Hepatic stellate cell (primary cell): ENCODE measurements at regions not wholly inside any gene's neighbourhood (a gene's known extent, or its start where the extent isn't known, plus 50 kb on each side); places are given as distances from the start of the nearest gene placed in this dataset.

ENCODE experiments used
- DNase-seq: peaks from one replicate; pipeline ENCODE4 v3.0.0; 2011; ENCODE audit warnings: low spot score

DNA sequence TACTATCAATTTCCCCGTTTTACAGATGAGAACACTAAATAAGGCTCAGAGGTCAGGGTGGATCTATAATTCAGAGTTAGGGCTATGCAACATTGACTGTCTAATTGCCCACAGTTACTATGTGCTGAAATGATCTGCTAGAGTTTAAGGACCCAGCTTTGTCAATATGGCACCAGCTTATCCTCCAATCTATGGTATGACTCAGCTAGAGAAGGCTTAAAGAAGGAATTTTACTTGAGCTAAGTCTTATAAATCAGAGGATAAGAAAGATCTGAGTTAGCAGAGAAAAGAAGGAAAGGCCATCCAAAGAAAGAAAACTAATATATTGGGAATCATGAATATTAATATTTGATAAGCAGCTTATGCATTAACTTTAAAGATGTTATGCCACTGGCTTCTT is 78.1 kb downstream of the ASB9 start:
- DNase-seq: no peak

GRCh38 chrX:15188039-15188438 is 81.8 kb downstream of the ASB9 start:
- no peak for DNase-seq

GRCh38 chrX:15177316-15177715 is 92.6 kb downstream of the ASB9 start:
- DNase-seq: no peak

DNA sequence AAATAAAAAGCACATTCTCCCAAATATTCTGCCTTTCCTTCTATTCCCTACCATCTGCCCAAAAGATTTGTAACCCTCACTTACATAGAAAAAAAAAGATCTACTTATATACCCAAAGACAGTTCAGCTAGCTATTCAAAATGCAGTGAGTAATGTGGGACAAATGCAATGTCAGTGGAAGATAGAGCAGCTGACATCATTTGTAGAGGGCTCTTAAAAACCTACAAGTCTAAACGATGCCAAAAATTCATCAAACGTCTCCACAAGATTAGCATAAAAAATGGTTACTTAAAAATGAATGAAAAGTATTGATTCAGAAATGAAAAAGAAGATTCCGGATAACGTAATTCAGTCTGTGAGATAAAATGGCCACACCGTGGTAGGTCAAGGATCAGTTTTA is 96.5 kb downstream of the ASB9 start:
- no peak for DNase-seq

- DNase-seq: no peak
These were observed 99.0 kb downstream of the ASB9 start for GRCh38 chrX:15170927-15171326.

- no peak for DNase-seq
These were observed 102.1 kb downstream of the ASB9 start for GRCh38 chrX:15167826-15168225.

DNA sequence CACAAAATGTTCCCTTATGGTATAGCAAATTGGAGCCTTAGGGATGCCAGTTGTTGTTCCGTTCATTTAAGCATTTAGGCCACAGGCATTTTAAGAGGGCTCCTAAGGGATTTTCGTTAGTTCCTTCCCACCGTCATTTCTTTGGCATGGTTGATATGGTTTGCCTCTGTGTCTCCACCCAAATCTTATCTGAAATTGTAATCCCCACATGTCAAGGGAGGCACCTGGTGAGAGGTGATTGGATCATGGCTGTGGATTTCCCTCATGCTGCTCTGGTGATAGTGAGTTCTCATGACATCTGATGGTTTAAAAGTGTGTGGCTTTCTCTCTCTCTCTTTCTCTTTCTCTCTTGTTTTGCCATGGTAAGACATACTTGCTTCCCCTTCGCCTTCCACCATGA is 104.1 kb downstream of the ASB9 start:
- no peak for DNase-seq

GRCh38 chrX:15163131-15163530 is 106.8 kb downstream of the ASB9 start:
- DNase-seq: no peak

GRCh38 chrX:15160558-15161095 is 109.3 kb downstream of the ASB9 start:
- DNase-seq: no peak

GRCh38 chrX:15158736-15159406 is 111.0 kb downstream of the ASB9 start:
- no peak for DNase-seq

- DNase-seq: no peak
These were observed 111.5 kb downstream of the ASB9 start for GRCh38 chrX:15158350-15158735.

DNA sequence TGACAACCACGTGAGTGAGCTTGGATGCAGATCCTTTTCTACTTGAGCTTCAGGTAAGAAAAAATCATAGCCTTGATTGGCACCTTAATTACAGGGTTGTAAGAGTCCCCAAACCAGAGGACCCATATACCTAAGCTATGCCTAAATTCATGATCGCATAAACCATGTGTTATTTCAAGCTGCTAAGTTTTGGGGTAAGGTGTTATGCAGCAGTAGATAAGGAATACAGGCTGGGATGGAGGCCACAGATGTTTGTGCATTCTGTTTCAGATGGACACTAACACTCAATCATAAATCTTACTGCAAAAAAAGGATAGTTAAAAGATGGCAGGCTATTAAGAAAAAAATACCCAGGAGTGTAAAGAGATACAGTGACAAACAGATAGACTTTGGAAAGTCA is 112.3 kb downstream of the ASB9 start:
- DNase-seq: no peak

DNA sequence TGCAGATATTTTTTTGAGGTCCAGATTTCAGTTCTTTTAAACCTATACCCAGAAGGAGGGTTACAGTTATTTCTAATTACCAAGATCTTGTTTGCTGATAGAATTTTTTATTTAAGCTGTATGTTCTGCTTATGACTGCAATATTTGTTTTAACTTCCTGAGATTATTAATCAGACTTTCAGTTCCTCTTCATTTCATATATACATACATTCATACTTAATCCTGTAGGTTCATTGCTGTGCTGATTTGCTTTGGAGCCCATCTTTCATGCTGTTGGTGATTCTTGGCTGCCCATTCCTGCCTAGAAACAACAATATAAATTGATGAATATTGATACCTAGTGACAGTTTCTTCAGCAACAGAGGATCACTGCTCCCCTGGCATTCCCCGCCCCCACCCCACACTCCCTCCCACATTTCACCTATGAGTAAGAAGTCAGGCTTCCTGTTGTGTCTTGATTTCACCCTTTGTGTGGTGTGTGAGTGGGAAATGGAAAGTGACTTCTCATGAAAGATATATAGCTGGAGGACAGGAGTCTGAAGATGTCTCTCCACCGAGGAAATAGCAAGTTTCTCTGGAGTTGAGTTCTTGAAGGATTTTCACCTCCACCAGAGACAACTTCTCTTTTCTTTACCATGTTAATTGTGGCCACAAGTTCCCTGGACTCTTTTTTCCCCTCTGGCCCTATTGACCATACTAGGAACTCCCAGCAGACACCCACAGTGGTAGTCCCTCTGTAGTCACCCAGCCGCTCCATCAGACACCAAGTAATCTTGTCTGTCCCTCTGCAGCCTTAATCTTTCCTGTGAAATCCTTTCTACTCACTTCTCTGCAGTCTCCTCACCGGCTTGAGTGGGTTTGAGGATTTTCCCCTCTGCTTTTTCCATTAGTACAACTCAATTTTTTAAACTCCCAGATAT is 118.4 kb downstream of the ASB9 start:
- DNase-seq: no peak

DNA sequence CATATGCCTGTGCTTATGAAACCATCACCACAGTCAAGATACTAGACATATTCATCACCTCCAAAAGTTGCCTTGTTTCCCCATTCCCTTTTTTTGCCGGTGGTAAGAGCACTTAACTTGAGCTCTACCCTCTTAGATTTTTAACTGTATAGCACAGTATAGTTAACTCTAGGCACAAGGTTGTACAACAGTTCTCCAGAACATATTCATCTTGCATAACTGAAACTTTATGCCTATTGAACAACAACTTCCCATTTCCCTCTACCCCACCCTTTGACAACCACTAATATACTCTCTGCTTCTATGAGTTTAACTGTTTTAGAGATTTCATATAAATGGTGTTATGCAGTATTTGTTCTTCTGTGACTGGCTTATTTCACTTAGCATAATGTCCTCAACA is 119.3 kb downstream of the ASB9 start:
- DNase-seq: no peak

DNA sequence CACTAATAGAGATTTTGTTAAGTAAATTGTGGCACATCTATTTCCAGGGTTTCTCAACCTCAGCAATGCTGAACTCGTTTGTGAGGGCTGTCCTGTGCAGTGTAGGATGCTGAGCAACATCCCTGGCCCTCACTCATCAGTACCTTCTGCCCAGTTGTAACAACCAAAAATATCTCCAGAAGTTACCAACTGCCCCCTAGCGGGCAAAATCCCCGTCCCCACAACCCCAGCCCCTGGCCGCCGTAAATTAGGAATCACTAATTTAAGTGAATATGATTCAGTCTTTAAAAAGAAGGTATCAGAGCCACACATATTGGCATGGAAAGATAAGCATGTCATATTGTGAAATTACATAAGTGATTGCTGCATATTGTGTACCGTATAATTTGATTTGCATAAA is 123.4 kb downstream of the ASB9 start:
- DNase-seq: peak; percentile 2

- DNase-seq: no peak
These were observed 126.1 kb downstream of the ASB9 start for GRCh38 chrX:15143825-15144121.

GRCh38 chrX:15143050-15143824 is 126.6 kb downstream of the ASB9 start:
- DNase-seq: peak; percentile 9

GRCh38 chrX:15142084-15142715 is 127.7 kb downstream of the ASB9 start:
- no peak for DNase-seq

- no peak for DNase-seq
These were observed 133.1 kb downstream of the ASB9 start for GRCh38 chrX:15136795-15137194.

DNA sequence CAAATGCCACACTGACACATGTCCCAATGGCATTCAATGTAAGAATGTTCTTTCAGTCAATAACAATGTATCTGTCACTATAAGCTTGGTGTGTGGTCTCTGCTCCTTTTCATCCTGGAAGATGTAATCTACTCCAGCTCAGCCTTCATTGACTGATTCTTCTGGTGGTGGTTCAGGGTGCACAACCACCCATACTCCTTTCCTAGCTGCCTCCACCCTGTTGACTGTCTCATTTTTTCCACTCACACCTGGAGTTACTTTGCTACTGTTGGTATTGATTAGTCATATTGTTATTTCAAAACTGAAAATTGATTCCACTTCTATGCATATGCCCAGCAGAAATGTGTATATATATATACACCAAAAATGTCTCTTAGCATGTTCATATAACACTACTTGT is 140.5 kb downstream of the ASB9 start:
- no peak for DNase-seq

DNA sequence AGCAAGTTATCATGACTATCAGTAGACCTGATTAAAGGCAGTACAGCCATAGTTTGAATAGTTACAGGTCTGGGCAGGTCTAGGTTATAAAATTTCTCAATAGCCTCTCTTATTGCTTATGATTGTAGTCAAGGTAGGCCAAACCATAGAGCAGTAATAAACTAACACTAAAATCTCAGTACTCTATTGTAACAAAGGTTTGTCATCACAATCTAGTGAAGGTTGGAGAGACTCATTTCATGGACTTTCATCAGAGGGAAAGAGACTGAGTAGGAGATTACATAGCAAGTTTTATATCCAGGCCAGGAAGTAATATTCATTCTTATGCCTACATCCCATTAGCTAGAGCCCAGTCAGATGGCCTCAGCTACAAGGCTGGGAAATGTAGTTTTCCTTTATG is 141.0 kb downstream of the ASB9 start:
- DNase-seq: no peak

DNA sequence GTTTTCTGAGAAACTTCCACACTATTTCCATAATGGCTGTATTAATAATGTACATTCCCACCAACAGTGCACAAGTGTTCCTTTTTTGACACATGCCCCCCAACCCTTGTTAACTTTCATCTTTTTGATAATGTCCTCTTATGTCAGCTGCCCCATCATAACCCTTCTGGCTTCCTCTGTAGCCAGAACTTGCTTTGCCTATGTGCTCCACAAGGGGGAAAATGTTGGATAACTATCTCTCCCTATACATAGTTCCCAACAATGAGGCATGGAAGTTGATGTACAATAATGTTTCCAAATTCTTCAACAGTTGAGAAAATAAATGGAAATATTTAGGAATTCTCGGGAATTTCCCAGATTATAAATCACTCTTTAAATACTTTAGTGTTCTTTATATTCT is 142.9 kb downstream of the ASB9 start:
- no peak for DNase-seq
